ENCODE measurements at regions not wholly inside any gene's neighbourhood (a gene's known extent, or its start where the extent isn't known, plus 50 kb on each side); places are given as distances from the start of the nearest gene placed in this dataset.

DNA sequence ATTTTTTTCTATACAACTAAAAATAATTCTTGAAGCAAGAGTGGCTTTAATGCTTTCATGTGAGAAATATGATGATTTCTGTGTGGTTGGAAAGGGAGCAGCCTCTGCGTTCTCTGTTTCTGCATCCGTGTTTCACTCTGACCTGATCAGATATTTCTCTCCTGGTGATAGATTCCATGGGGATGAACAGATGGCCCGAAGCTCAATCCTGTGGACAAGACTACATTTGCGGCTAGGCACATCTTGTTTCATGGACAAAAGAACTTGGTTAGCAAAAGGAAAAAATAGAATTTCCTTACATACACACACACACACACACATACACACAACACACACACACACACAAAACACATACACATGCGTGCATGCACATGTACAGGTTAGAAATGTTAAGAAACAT, 218.2 kb upstream of the ADAMTS16 start:
- no peak for DNase-seq

DNA sequence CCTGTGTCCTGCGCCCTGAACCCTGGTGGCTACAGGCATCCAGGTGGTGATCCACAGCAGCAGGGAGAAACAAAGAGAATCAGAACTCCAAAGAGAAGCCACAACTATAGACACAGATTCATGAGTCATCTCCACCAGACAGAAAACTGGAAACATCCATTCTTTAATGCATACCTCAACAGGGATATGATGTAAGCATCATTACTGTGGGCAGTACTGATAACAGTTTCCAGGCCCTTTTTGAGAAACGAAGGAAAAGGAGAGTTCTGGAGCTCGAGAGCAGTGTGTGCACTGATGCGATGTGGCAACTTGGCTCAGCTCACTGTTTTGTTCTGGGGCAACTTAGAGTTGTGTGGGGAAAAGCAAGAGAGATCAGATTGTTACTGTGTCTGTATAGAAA, 215.6 kb upstream of the ADAMTS16 start:
- no peak for DNase-seq

DNA sequence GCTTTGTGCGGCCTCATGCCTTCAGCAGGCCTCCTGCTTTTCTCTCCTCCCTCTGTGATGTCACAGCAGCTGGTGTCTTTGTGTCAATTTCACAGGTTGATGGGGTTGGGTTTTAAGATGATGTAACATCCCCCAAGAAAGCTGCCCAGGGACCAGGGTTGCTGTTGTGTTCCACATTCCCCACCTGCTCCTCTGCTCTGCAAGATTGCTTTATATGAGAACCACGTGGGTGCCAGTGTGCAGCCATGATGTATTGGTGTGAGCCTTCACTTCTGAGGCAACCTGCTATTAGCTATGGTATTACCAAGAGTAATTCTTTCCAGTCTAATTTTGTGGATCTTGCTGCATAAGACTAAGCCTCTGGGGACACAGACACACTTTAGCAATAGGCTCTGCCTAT, 213.0 kb upstream of the ADAMTS16 start:
- no peak for DNase-seq

DNA sequence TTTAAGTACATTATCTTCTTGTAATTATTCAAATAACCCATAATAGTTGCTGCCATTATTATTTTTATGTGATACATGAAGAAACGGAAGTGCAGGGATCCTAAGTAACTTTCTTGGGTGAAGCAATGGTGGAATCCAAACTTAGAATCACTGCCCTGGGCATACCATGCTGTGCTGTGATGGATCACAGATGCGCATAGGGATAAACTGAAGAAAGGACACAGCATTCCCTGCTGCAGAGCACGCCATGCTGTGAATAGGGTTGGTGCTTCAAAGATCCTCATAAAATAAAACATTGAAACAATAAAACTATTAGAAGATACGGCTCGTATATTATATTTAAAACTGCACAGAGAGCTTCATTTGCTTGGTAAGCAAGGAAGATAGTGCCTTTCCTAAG, 211.7 kb upstream of the ADAMTS16 start:
- no peak for DNase-seq

DNA sequence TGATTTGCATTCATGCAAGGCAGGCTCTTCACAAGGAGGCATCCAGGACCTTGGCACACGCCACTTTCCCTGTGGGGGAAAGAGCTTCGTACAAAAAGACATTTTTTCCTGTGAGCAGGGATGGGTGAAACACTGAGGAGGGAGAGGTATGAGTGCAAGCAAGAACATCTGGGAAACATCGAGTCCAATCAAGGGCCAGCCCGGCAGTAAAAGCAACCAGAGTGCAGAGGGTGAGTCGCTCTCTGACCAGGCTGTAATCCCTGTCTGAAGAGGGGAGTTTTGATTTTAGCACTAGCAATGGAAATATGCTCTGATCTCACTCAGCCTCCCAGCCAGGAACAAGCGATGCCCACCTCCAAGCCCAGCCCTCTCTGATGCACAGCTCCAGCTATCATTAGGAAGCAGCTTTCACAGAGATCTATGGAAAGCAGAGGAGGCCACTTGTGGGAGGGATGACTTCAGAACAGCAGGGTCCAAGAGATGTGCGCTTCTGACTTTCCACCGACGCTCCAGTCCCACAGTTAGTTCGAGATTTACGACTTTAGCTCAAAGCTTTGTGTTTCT, 211.0 kb upstream of the ADAMTS16 start:
- no peak for DNase-seq

DNA sequence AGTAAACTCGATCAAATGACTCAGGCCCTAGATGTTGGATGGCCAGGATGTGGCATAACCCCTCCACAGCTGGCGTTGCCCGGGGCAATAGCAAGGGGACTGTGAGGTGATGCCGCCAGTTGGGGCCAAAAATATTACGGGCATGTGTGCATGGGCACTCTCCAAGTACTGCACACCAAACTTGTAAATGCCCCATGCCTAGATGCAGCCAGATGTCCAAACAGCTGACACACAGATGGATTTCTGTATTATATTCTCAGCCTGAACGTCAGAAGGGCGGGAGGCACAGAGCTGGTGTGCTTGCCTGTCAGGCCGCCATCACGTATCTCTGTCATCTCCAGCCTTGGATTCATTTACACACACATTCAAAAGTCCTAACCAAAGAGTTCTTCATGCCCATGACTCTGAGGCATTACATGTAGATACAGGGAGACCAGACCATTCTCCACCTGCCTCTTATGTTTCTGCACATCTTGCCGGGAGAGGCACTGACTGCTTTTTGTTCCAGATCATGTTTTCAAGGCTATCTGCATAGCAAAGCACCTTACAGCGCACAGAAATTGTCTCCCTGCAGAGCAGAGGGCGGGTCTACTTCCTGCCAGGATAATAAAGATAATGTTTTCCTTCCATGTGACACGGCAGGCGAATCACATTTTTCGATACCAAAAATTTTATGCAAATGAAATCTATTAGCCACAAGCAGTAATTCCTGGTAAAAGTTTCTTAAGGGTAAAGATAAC, 200.9 kb upstream of the ADAMTS16 start:
- no peak for DNase-seq

DNA sequence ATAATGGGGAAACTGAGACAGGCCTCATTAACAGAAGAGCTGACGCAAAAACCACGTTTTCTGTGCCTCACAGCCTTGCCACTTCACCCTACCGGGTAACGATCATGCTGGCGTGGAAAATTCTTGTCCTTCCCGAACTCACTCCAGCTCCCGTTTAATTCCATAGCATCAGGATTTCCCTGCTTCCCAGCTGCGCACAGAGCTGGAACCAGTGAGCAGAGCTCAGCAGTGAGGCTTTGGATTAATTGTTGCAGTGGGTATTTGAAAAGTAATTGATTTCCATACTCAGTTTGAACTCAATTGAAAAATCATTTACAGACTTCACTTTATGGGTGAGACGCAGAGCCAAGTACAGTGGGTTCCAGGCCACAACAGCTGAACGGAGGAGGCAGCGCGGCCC, 199.0 kb upstream of the ADAMTS16 start:
- DNase-seq: no peak

DNA sequence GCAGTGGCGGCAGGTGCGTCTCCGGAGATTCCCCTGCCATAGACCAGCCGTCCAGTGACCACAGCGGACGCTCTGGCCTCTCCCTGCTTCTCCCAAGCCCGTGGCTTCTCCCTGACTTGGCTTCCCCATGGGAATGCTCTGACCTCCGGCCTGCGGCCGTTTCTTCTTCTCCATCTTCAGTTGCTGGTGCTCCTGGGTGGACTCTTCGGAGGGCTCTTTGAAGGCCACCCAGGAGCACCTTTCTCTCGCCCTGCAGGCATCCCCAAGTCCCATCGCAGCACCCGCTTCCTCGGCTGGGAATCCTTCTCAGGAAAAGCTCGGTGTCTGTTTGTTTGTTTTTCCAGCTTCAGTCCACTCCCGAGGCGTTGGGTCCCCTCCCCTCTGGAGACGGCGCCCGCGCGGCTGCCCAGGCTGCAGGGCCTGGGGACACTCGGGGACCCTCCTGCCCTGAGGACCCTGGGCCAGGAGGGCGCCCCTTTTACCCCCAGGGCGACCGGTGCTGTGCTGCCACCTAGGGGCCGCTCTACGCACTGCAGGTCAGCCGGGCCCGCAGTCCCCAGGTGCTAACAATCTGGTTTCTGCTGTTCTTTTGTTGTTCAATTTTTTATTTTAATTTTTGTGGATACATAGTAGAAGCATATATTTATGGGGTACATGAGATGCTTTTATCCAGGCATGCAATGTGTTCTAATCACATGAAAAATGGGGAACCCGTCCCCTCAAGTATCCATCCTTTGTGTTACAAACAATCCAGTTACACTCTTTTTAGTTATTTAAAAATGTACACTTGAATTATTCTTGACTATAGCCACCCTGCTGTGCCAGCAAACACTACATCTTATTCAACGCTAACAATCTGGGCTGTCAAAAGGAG, 197.9 kb upstream of the ADAMTS16 start:
- no peak for DNase-seq

DNA sequence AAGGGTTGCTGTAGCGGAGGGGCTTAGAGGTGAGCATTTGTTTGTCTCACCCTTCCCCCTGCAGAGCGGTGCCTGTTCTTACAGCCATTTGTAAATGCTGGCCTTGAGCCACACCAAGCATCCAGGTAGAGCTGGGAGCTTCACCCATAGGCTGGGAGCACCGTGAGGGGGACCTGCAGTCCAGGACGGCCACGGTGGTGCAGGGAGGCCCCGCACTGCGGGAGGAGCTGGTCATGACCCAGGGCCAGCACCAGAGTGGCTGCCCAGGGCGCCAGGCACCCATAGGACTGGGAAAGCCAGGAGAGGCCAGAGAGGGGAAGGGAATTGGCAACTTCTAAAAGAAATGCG, 197.3 kb upstream of the ADAMTS16 start:
- no peak for DNase-seq

DNA sequence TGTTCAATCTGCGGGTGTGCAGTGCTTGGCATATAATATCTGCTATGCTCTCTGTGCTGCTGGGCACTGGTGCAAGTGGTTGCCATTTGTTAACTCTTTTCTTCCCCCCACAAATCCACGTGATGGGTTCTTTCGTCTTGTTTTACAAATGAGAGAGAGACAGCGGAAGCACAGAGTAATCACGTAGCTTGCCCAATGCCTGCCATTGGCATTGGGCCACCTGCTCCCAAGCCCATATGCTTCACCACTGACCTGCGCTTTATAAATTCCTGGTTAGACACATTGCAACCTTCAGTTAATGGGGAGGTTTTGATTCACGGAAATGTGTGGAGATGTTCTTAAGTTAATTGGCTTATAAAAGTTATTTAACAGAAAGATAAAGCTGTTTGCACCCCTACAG, 194.8 kb upstream of the ADAMTS16 start:
- DNase-seq: no peak

DNA sequence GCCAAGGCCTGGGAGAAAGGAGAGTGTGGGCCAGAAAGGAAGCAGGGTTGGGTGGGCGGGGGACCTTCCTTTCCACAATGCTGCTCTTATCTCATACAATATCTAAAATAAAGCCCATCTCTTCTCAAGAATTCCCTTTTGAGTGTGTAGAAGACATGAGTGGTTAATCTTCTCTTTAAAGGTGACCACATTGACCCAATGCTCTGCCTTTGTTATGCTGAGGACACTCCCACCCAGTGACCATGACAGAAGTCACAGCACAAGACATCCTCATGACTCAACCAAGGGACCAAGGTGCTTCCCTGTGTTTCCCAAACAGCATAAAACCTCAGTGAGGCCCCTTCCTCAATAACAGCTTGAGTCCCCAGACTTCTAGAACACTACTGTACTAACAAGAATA, 193.0 kb upstream of the ADAMTS16 start:
- no peak for DNase-seq

DNA sequence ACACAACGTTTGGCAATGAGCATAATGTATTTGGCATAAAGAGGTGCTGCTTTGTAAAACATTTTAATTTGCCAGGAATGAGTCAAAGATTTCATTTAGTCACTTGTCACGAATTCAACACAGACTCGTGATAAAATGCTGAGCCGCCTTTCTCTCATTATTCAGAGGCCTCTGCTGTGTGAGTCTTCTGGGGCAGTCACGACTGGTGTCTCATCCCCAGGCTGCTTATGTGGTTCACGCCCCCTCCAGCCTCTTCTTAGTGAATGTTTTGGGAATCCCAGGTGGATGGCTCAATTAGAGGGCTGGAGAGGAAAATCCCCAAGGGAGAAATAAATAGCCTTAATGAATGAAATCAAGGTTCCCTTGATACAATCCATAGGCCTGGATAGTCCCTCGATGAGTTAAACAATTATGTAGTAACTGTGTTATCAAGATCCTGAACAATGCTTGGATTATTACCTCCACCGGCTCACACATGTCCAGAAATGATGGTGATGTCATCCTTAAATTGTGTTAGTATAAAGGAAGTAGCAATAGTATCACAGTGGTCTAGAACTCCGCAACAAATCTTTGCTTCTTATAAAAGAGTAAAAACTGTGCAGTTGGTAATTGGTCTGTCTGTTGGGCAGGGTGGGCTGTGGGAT, 192.1 kb upstream of the ADAMTS16 start:
- DNase-seq: no peak

DNA sequence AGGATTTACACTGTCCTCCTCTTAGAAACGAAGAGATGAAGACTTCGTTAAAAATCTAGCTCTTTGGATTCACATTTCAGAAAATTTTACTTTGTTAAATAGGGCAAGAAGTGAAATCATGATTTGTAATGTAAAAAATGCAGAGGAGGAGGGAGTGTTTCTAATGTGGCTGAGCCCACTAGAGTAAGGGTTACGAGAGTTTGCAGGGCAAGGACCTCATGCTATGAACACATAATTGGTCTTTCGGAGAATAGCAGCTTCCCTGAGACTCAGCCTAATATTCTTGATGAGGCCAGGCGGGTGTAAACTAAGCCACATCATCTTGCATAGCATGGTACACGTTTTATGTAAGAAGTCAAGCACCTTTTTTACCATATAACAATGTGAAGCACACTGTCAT, 191.0 kb upstream of the ADAMTS16 start:
- no peak for DNase-seq

DNA sequence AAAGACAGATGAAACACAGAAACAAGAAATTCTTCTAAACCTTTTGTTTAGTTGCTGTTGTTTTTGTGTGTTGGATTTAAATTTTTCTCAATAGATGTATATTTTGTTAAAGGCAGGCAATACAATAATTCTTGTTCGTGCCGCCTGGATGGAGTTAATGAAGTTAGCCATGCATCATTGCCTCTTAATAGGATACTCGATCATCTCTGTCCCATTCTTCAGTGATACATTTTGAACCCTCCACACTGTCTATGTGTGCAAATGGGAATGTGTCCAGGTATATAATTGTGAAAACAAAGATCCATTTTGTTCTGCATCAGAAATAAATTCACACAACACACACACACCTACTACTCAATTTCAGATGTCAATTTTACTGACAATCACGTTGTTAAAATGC, 186.6 kb upstream of the ADAMTS16 start:
- no peak for DNase-seq

DNA sequence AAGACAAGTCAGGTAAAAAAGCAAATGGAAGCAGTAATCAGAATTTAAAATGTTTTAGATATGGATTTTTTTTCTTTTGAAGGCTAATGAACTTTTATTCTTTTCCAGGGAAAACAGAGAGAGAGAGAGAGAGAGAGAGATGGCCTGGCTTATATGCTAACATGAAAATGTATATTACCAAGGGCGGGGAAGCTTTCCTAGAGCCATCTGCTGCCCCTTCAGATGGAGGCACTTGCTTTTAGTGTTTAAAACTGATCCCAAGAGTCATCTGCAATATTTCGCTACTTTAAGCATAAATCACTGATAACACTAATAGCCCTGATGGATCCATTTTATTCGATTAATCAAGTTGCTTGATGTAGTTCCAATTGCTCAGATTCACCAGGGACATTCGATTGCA, 186.1 kb upstream of the ADAMTS16 start:
- no peak for DNase-seq

DNA sequence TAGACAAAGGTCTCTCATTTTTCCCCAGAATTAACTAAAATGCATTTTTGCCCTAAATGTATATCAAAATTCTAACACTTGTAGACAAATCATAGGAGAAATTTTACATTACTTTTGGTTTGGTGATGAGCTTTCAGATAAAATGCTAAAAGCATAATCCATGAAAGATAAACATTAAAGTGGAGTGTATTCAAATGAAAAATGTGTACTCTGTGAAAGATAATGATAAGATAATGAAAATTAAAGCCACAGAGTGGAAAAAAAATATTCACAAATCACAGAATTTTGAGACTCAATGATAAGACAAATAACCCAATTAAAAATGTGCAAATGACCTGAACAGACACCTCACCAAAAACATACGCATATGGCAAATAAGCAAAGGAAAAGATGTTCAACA, 176.9 kb upstream of the ADAMTS16 start:
- DNase-seq: no peak

DNA sequence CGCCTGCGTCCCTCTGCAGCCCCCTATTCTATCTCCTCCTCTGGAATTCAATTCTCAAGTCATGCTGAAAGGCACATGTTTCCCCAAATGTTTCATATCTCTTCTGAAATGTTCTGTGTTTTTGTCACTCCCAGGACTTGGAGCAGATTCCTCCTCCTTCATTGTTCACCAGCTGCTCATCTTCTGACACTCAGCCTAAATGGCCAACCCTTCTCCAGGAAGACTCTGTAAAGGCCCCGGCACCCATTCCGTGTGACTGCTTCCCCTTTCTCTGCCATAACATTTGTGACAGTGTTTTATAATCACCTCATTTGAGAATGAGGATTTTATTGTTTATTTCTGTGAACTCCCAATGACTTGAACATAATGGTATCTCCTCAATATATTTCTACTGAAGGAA, 170.8 kb upstream of the ADAMTS16 start:
- no peak for DNase-seq

DNA sequence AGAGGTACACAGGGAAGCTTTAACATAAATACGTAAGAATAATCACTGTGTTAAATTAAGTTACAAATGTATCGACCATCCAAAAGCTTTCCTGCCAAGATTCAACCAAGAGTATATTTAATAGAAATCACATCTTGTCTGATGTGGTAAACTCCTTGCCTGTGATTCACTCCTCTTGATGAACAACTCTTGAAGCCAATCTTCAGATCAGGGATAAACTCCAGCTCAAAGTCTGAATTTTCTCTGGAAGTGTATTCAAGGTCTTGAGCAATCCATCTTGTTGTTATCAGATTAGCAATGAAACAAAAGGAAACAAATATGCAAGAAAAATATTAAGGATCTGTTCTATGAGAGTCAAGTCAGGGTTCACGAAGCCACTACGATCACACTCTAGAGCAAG, 170.0 kb upstream of the ADAMTS16 start:
- DNase-seq: no peak

DNA sequence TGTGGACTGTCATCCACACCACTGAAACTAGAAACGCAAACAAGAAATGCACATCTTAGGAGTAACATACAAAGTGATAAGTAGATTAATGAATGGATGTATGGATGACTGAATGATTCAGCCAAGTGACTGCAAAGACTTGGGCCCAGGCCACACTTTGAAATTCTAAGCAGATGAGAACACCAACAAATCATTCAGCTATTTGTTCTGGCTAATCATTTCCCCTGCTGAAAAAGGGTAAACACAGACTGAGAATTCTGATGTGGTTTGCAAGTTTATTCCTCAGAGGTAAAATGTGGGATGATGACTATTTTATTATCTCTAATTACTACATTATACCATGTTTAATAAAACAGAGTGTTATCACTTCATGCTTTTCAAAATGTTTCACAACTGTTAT, 163.2 kb upstream of the ADAMTS16 start:
- DNase-seq: no peak

DNA sequence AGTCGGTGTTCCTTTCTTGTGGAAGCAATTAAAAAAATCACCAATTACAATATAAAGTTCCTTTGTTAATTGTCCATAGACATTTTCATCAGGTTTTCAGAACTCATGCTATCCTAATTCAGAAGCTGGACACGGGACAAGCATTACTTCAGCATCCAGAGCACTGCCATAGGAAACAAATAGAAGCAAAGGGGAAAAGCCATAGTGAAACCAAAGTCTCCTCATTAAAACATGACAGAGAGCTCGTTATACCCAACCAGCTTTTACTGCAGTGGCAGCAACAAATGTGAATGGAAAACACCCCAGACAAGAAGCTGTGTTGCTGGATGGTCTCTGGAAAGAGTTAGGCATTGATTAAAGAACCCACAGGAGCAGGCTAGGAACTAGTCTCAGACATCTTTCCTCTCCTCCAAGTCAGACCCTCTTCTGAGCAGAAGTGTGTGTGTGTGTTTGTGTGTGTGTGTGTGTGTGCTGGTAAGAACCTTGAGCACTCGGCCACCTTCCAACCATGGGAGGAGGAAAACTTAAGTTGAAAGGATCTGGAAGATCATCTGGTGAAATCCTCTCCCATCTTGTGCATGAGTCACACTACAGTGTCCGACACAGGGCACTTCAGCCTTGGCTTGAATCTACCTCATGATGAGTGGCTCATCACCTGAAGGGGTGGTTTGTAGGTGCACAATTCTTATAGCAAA, 162.6 kb upstream of the ADAMTS16 start:
- no peak for DNase-seq

DNA sequence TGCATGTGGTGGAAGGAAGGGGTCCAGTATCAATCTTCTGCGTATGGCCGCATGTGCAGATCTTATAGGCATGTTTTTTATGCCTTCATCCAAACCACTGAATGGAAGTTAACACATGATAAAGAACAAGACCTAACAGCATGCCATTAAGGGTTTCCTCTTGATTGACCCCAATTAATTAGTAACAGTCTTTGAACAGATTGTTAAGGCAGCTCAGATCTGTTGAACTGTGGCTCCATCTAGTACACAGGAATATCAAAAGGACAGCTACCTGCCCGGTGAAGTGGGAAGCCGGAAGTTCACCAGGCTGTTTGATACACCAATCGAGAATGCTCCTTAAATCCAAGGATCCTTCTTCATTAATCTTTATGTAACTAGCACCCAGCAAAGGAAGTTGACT, 159.9 kb upstream of the ADAMTS16 start:
- no peak for DNase-seq

DNA sequence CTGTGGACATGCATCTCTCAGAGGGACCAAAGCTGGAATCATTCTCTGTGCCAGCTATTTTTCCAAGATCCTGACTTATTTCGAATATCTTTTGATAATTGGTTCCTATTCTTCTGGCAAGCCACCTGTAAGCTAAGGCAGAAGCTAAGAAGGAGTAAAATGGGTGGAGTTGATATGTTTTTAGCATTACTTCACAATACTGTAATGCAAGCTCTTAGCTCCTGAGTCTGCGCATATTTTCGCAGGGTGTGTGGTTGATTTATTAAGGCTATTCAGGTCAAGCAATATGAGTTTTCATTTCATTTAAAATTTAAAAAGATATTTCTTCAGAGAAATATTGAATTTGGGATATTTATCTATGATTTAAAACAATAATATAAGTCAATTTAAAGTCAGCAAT, 158.5 kb upstream of the ADAMTS16 start:
- DNase-seq: no peak

DNA sequence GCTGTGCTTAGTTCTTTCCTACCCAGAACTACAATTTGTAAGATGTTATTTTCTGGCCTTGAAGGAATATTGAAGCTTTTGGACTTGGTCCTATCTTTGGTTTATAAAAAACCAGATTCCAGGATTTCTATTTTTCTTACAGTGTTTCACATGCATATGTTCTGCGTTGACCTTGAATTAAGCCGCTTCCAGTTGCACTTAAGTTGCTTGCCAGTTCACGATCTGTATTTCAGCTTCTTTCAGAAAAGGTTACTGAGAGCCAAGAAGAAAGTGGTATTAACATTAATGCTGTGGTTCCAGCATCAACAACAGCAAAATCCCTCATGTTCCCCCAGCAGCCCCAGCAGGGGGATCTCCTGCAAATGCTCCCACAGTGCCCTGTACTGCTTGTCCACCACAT, 156.4 kb upstream of the ADAMTS16 start:
- DNase-seq: no peak

Data from CD4-positive, alpha-beta T cell treated with Interleukin-6 for 4 hours (primary cell).